ENCODE measurements at regions not wholly inside any gene's neighbourhood (a gene's known extent, or its start where the extent isn't known, plus 50 kb on each side); places are given as distances from the start of the nearest gene placed in this dataset.

DNA sequence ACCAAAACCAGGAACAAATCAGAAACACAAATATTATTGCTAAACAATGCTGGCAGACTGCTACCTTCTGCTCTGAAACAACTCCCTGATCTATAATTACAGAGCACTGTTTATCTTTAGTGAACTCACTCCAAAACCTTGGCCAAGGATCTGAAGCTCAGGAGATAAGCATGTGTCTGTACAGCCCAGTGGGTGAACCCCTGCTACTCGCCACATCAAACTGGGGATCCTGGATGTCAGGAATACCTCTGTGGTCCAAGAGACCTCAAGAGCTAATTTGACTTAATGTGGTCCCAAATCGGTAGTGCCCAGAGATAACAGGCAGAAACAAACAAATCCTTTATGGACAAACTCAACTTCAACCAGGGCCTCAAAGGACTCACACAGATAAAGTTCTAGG, 381.8 kb downstream of the KIF16B start:
- TF ChIP-seq, protein P1, sequence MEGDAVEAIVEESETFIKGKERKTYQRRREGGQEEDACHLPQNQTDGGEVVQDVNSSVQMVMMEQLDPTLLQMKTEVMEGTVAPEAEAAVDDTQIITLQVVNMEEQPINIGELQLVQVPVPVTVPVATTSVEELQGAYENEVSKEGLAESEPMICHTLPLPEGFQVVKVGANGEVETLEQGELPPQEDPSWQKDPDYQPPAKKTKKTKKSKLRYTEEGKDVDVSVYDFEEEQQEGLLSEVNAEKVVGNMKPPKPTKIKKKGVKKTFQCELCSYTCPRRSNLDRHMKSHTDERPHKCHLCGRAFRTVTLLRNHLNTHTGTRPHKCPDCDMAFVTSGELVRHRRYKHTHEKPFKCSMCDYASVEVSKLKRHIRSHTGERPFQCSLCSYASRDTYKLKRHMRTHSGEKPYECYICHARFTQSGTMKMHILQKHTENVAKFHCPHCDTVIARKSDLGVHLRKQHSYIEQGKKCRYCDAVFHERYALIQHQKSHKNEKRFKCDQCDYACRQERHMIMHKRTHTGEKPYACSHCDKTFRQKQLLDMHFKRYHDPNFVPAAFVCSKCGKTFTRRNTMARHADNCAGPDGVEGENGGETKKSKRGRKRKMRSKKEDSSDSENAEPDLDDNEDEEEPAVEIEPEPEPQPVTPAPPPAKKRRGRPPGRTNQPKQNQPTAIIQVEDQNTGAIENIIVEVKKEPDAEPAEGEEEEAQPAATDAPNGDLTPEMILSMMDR (IDR thresholded peaks at IDR 0.05): no peak
- TF ChIP-seq POLR2A (IDR thresholded peaks at IDR 0.05): no peak
